ENCODE measurements at regions not wholly inside any gene's neighbourhood (a gene's known extent, or its start where the extent isn't known, plus 50 kb on each side); places are given as distances from the start of the nearest gene placed in this dataset.

DNA sequence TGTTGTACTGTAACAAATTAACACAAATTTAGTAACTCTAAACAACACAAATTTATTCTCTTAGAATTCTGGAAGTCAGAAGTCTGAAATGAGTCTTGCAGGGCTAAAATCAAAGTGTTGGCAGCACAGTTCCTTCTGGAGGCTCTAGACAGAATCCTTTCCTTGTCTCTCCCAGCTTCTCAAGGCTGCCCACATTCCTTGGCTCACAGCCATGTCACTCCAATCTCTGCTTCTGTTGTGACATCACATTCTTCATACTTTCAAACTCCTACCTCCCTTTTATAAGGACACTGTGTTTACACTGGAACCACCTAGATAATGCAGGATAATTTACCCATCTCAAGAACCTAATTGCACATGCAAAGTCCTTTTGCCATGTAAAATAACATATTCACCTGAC, 225.0 kb upstream of the PRMT6 start:
- FAIRE-seq (no peak), DNase-seq (ENCODE audit: insufficient read length, low spot score) (no peak)
- no peak for TF ChIP-seq TAF1 (IDR thresholded peaks at IDR 0.05; ENCODE audit: low read depth, low read length)
- TF ChIP-seq PAX5 (IDR thresholded peaks at IDR 0.05; ENCODE audit: insufficient read depth, low read length, severe bottlenecking), result no peak
- no peak for TF ChIP-seq POU2F2 (IDR thresholded peaks at IDR 0.05; ENCODE audit: low read depth, low read length)
- TF ChIP-seq SPI1 (IDR thresholded peaks at IDR 0.05; ENCODE audit: low read depth, low read length), result no peak
- TF ChIP-seq POLR2A (IDR thresholded peaks at IDR 0.05; ENCODE audit: low read depth, low read length), result no peak
- TF ChIP-seq POLR2AphosphoS5 (IDR thresholded peaks at IDR 0.05; ENCODE audit: low read depth, low read length), result no peak

- no peak for DNase-seq (ENCODE audit: insufficient read length, low spot score)
- no peak for FAIRE-seq
- TF ChIP-seq SPI1 (IDR thresholded peaks at IDR 0.05; ENCODE audit: low read depth, low read length) (no peak), PAX5 (IDR thresholded peaks at IDR 0.05; ENCODE audit: insufficient read depth, low read length, severe bottlenecking) (no peak), POLR2AphosphoS5 (IDR thresholded peaks at IDR 0.05; ENCODE audit: low read depth, low read length) (no peak)
Observed at GRCh38 chr1:106836708-106837107, 219.8 kb upstream of the PRMT6 start.

DNA sequence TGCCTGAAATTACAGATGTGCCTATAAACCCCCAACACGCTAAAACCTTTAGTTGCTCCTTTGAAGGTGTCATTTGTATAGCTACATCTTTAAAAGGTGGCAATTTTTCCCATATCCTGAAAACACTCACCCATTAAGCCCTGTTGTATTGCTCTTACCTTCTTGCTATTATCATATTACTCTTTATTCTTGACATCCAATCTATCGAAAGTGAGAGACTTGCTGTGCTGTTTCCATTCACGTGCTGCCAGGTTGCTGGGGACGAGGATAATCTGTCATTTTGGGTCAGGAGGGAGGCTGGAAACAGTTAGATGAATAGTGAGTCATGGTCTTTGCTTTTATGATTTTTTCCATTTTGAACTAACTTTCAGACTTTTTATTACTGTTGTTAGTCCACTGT, 213.0 kb upstream of the PRMT6 start:
- TF ChIP-seq SPI1 (IDR thresholded peaks at IDR 0.05; ENCODE audit: low read depth, low read length), result no peak
- no peak for TF ChIP-seq TAF1 (IDR thresholded peaks at IDR 0.05; ENCODE audit: low read depth, low read length)
- no peak for TF ChIP-seq PAX5 (IDR thresholded peaks at IDR 0.05; ENCODE audit: insufficient read depth, low read length, severe bottlenecking)
- TF ChIP-seq POLR2AphosphoS5 (IDR thresholded peaks at IDR 0.05; ENCODE audit: low read depth, low read length), result no peak
- no peak for TF ChIP-seq POU2F2 (IDR thresholded peaks at IDR 0.05; ENCODE audit: low read depth, low read length)
- no peak for TF ChIP-seq POLR2A (IDR thresholded peaks at IDR 0.05; ENCODE audit: low read depth, low read length)
- DNase-seq (ENCODE audit: insufficient read length, low spot score) (no peak), FAIRE-seq (no peak)

GRCh38 chr1:106846656-106847055, 209.8 kb upstream of the PRMT6 start:
- no peak for FAIRE-seq
- TF ChIP-seq POLR2A (IDR thresholded peaks at IDR 0.05; ENCODE audit: low read depth, low read length) (no peak), PAX5 (IDR thresholded peaks at IDR 0.05; ENCODE audit: insufficient read depth, low read length, severe bottlenecking) (no peak), POLR2AphosphoS5 (IDR thresholded peaks at IDR 0.05; ENCODE audit: low read depth, low read length) (no peak), TAF1 (IDR thresholded peaks at IDR 0.05; ENCODE audit: low read depth, low read length) (no peak), SPI1 (IDR thresholded peaks at IDR 0.05; ENCODE audit: low read depth, low read length) (no peak), POU2F2 (IDR thresholded peaks at IDR 0.05; ENCODE audit: low read depth, low read length) (no peak)
- DNase-seq (ENCODE audit: insufficient read length, low spot score), result no peak

DNA sequence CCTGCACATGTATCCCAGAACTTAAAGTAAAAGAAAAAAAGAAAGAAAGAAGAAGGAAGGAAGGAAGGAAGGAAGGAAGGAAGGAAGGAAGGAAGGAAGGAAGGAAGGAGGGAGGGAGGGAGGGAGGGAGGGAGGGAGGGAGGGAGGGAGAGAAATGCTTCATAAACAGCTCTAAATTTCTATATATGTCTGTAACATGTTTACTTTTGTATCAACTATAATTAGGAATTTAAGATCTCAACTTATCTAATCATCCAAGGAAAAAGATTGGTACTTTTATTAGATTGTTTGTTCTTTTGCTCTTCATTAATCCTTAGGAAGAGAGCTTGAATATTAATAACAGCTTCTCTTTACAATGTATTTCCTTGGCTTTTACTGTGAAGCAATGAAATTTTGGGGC, 195.4 kb upstream of the PRMT6 start:
- TF ChIP-seq PAX5 (IDR thresholded peaks at IDR 0.05; ENCODE audit: insufficient read depth, low read length, severe bottlenecking) (no peak), POLR2AphosphoS5 (IDR thresholded peaks at IDR 0.05; ENCODE audit: low read depth, low read length) (no peak), POU2F2 (IDR thresholded peaks at IDR 0.05; ENCODE audit: low read depth, low read length) (no peak), SPI1 (IDR thresholded peaks at IDR 0.05; ENCODE audit: low read depth, low read length) (no peak), TAF1 (IDR thresholded peaks at IDR 0.05; ENCODE audit: low read depth, low read length) (no peak), POLR2A (IDR thresholded peaks at IDR 0.05; ENCODE audit: low read depth, low read length) (no peak)

GRCh38 chr1:106868828-106869227, 187.6 kb upstream of the PRMT6 start:
- DNase-seq (ENCODE audit: insufficient read length, low spot score), result no peak
- no peak for FAIRE-seq
- TF ChIP-seq PAX5 (IDR thresholded peaks at IDR 0.05; ENCODE audit: insufficient read depth, low read length, severe bottlenecking) (no peak), POLR2AphosphoS5 (IDR thresholded peaks at IDR 0.05; ENCODE audit: low read depth, low read length) (no peak)

More for the DNA sequence above, 195.4 kb upstream of the PRMT6 start:
- FAIRE-seq (no peak), DNase-seq (ENCODE audit: insufficient read length, low spot score) (no peak)

- no peak for FAIRE-seq
- DNase-seq (ENCODE audit: insufficient read length, low spot score), result no peak
- peak; percentile 91 for TF ChIP-seq SPI1 (IDR thresholded peaks at IDR 0.05; ENCODE audit: low read depth, low read length)
- TF ChIP-seq PAX5 (IDR thresholded peaks at IDR 0.05; ENCODE audit: insufficient read depth, low read length, severe bottlenecking), result no peak
Observed at GRCh38 chr1:106875622-106876021, 180.9 kb upstream of the PRMT6 start.

- no peak for TF ChIP-seq POU2F2 (IDR thresholded peaks at IDR 0.05; ENCODE audit: low read depth, low read length)
- TF ChIP-seq SPI1 (IDR thresholded peaks at IDR 0.05; ENCODE audit: low read depth, low read length), result peak; percentile 96
- FAIRE-seq, result peak; percentile 71
- no peak for DNase-seq (ENCODE audit: insufficient read length, low spot score)
Observed at GRCh38 chr1:106876384-106876783, 180.1 kb upstream of the PRMT6 start.

- DNase-seq (ENCODE audit: insufficient read length, low spot score), result no peak
- no peak for TF ChIP-seq PAX5 (IDR thresholded peaks at IDR 0.05; ENCODE audit: insufficient read depth, low read length, severe bottlenecking)
- no peak for TF ChIP-seq TAF1 (IDR thresholded peaks at IDR 0.05; ENCODE audit: low read depth, low read length)
- no peak for TF ChIP-seq POU2F2 (IDR thresholded peaks at IDR 0.05; ENCODE audit: low read depth, low read length)
- TF ChIP-seq SPI1 (IDR thresholded peaks at IDR 0.05; ENCODE audit: low read depth, low read length), result no peak
- TF ChIP-seq POLR2A (IDR thresholded peaks at IDR 0.05; ENCODE audit: low read depth, low read length), result no peak
- no peak for TF ChIP-seq POLR2AphosphoS5 (IDR thresholded peaks at IDR 0.05; ENCODE audit: low read depth, low read length)
- no peak for FAIRE-seq
Observed at GRCh38 chr1:106879538-106879937, 176.9 kb upstream of the PRMT6 start.

DNA sequence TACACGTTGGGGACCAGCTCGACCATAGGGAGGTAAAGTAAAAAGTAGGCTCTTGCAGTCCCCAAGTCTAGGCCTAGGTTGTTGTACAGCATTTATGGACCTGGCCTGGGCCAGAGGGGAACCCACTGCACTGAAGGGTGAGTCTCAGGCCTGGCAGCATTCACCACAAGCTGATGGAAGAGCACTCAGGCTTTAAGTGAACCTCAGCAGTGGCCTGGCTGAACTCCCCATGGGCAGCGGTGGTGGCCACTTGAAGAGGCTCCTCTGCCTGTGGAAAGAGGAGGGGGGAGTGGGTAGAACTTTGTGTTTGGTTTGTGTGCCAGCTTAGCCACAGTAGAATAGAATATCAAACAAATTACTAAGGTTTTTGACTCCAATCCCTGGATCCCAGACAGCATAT, 176.2 kb upstream of the PRMT6 start:
- FAIRE-seq (no peak), DNase-seq (ENCODE audit: insufficient read length, low spot score) (no peak)

GRCh38 chr1:106883208-106883607, 173.3 kb upstream of the PRMT6 start:
- no peak for FAIRE-seq
- DNase-seq (ENCODE audit: insufficient read length, low spot score), result no peak
- TF ChIP-seq POLR2A (IDR thresholded peaks at IDR 0.05; ENCODE audit: low read depth, low read length) (no peak), TAF1 (IDR thresholded peaks at IDR 0.05; ENCODE audit: low read depth, low read length) (no peak), POU2F2 (IDR thresholded peaks at IDR 0.05; ENCODE audit: low read depth, low read length) (no peak), SPI1 (IDR thresholded peaks at IDR 0.05; ENCODE audit: low read depth, low read length) (no peak), PAX5 (IDR thresholded peaks at IDR 0.05; ENCODE audit: insufficient read depth, low read length, severe bottlenecking) (no peak), POLR2AphosphoS5 (IDR thresholded peaks at IDR 0.05; ENCODE audit: low read depth, low read length) (no peak)

More for the DNA sequence above, 176.2 kb upstream of the PRMT6 start:
- TF ChIP-seq POLR2AphosphoS5 (IDR thresholded peaks at IDR 0.05; ENCODE audit: low read depth, low read length), result no peak
- TF ChIP-seq TAF1 (IDR thresholded peaks at IDR 0.05; ENCODE audit: low read depth, low read length), result no peak
- no peak for TF ChIP-seq POLR2A (IDR thresholded peaks at IDR 0.05; ENCODE audit: low read depth, low read length)
- TF ChIP-seq SPI1 (IDR thresholded peaks at IDR 0.05; ENCODE audit: low read depth, low read length), result no peak
- no peak for TF ChIP-seq PAX5 (IDR thresholded peaks at IDR 0.05; ENCODE audit: insufficient read depth, low read length, severe bottlenecking)
- TF ChIP-seq POU2F2 (IDR thresholded peaks at IDR 0.05; ENCODE audit: low read depth, low read length), result no peak
